Gastrocnemius medialis (tissue), 4 donors: ENCODE measurements at regions not wholly inside any gene's neighbourhood (a gene's known extent, or its start where the extent isn't known, plus 50 kb on each side); places are given as distances from the start of the nearest gene placed in this dataset.

Source experiments
- ATAC-seq, 2 donors: fragments of 150-250 bp; one replicate each; pipeline ENCODE4 v1.9.1; 2016
- DNase-seq, 2 donors: peaks; one replicate each; pipeline ENCODE4 v3.0.0-alpha.2; 2019
- H3K27ac ChIP-seq, 4 donors: fragments of 200-600 bp; sonication (generic); 1 replicate in 1 of 4; 2 replicates in 3 of 4; pipeline ENCODE4 v1.5.1; 2016 to 2018; ENCODE audit warnings: mild to moderate bottlenecking in 2 of 4, moderate library complexity in 1 of 4
- H3K27me3 ChIP-seq, 3 donors: fragments of 200-600 bp; sonication (generic) in 2 of 3; 1 replicate in 1 of 3; 2 replicates in 2 of 3; pipeline versions ENCODE4 v1.5.1 to v1.6.0; 2016 to 2019; ENCODE audit warnings: mild to moderate bottlenecking in 1 of 3, moderate library complexity in 1 of 3
- H3K36me3 ChIP-seq, 2 donors: fragments of 200-600 bp; sonication (generic) in 1 of 2; one replicate each; pipeline ENCODE4 v1.5.1; 2017 to 2018
- H3K4me1 ChIP-seq, 2 donors: fragments of 200-600 bp; sonication (generic) in 1 of 2; one replicate each; pipeline ENCODE4 v1.5.1; 2016 to 2017; ENCODE audit warnings: mild to moderate bottlenecking in 2 of 2
- H3K4me3 ChIP-seq, 4 donors: fragments of 200-600 bp; sonication (generic) in 3 of 4; 1 replicate in 1 of 4; 2 replicates in 3 of 4; pipeline ENCODE4 v1.5.1; 2016 to 2019; ENCODE audit warnings: mild to moderate bottlenecking in 2 of 4
- H3K9me3 ChIP-seq, 3 donors: fragments of 200-600 bp; sonication (generic) in 2 of 3; 1 replicate in 1 of 3; 2 replicates in 2 of 3; pipeline ENCODE4 v1.5.1; 2016 to 2019
- POLR2A ChIP-seq, 2 donors: fragments of 450-650 bp; IDR thresholded peaks; one replicate each; pipeline ENCODE4 v1.6.1; 2017; ENCODE audit warnings: antibody characterized with exemption in 2 of 2, mild to moderate bottlenecking in 2 of 2, moderate library complexity in 2 of 2
- in situ Hi-C, 4 donors: fragments of 200-750 bp; cut with MboI; loops; one replicate each; pipeline versions ENCODE4 v1.15.0 to v1.8.0; 2017; ENCODE audit warnings: low sequenced_read_pairs in 4 of 4
- intact Hi-C: fragments of 100-400 bp; cut with DNase I; formaldehyde crosslinking; loops from one replicate; pipeline ENCODE4 v1.15.1; 2023; ENCODE audit warnings: low total_unique reads
- TF ChIP-seq, protein P1 (sequence below), 5 experiments: fragments of 450-650 bp in 3 of 5; fragments of 200-600 bp in 2 of 5; sonication (generic) in 2 of 5; IDR thresholded peaks in 4 of 5; conservative IDR thresholded peaks in 1 of 5; 1 replicate in 4 of 5; 2 replicates in 1 of 5; pipeline ENCODE4 v1.5.1; 2016 to 2019; ENCODE audit warnings: antibody characterized with exemption in 5 of 5, mild to moderate bottlenecking in 3 of 5, moderate library complexity in 3 of 5

DNA sequence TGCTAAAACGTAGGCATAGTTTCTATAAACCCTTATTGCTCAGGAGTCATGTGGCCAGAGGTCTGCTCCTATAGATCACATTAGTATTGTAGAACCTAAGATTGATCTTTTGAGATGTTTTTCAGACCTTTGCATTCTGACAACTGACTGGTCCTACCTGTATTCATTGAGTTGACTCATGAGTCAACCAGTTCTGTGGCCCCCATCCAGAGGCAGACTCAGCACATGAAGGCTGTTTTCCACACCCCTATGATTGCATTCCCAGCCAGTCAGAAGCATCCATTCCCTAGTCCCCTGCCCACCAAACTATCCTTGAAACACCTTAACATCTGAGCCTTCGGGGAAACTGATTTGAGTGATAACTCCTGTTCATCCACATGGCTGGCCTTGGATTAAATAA is 451.7 kb downstream of the SIPA1L2 start:
- Histone ChIP-seq H3K4me3 (no peak overlapping the region), H3K27ac (no peak overlapping the region), H3K4me1 (no peaks in the 10 kb centered on the region), H3K27me3 (no peaks in the 10 kb centered on the region), H3K36me3 (no peaks in the 10 kb centered on the region), H3K9me3 (no peaks in the 10 kb centered on the region)
- in situ Hi-C loops (no loop called here), intact Hi-C loops (no loop called here)
- DNase-seq (no peak), ATAC-seq (no peak)
- no peak for TF ChIP-seq POLR2A (IDR thresholded peaks at IDR 0.05)

DNA sequence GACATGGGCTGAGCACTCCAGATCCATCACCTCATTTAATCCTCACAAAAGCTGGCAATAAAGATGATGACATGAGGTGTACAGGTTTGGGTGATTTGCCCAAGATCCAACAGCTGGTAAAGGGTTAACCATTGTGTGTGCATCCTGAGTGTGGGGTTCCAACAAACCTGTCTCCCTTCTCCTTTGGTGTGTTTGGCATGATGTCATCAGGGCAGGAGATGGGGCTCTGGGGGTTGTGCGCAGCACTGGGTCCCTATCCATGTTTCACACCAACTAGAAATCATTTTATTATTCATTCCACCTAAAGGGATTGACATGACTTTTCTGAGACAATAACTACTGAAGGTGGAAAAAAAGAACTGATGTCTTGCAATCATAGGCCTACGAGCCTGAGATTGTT is 452.5 kb downstream of the SIPA1L2 start:
- no peak for ATAC-seq
- intact Hi-C loops = no loop called here
- TF ChIP-seq, protein P1, sequence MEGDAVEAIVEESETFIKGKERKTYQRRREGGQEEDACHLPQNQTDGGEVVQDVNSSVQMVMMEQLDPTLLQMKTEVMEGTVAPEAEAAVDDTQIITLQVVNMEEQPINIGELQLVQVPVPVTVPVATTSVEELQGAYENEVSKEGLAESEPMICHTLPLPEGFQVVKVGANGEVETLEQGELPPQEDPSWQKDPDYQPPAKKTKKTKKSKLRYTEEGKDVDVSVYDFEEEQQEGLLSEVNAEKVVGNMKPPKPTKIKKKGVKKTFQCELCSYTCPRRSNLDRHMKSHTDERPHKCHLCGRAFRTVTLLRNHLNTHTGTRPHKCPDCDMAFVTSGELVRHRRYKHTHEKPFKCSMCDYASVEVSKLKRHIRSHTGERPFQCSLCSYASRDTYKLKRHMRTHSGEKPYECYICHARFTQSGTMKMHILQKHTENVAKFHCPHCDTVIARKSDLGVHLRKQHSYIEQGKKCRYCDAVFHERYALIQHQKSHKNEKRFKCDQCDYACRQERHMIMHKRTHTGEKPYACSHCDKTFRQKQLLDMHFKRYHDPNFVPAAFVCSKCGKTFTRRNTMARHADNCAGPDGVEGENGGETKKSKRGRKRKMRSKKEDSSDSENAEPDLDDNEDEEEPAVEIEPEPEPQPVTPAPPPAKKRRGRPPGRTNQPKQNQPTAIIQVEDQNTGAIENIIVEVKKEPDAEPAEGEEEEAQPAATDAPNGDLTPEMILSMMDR (IDR thresholded peaks at IDR 0.05 in 4 of 5, conservative IDR thresholded peaks at IDR 0.05 in 1 of 5) = no peak
- TF ChIP-seq POLR2A (IDR thresholded peaks at IDR 0.05) = no peak

DNA sequence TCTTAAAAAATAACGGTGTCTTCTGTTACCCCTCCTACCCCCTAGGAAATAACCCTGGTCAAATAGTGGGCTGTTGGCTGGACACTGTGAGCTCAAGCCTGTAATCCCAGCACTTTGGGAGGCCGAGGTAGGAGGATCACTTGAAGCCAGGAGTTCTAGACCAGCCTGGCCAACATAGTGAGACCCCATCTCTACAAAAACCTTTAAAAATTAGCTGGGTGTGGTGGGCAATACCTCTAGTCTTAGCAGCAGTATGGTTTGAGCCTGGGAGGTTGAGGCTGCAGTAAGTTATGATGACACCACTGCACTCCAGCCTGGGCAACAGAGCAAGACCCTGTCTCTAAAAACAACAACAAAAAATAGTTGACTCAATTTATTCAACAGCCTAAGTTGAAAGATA is 453.7 kb downstream of the SIPA1L2 start:
- in situ Hi-C loops = no loop called here
- no peak overlapping the region for H3K4me3 ChIP-seq
- no peaks in the 10 kb centered on the region for H3K9me3 ChIP-seq
- H3K27ac ChIP-seq = no peak overlapping the region
- H3K4me1 ChIP-seq = no peaks in the 10 kb centered on the region
- TF ChIP-seq POLR2A (IDR thresholded peaks at IDR 0.05) = no peak
- TF ChIP-seq, protein P1 (IDR thresholded peaks at IDR 0.05 in 4 of 5, conservative IDR thresholded peaks at IDR 0.05 in 1 of 5) = no peak
- ATAC-seq (no peak), DNase-seq (no peak)
- intact Hi-C loops = no loop called here
- no peaks in the 10 kb centered on the region for H3K36me3 ChIP-seq
- no peaks in the 10 kb centered on the region for H3K27me3 ChIP-seq

More for the DNA sequence above, 452.5 kb downstream of the SIPA1L2 start:
- Histone ChIP-seq H3K4me3 (no peak overlapping the region), H3K36me3 (no peaks in the 10 kb centered on the region), H3K27me3 (no peaks in the 10 kb centered on the region), H3K27ac (no peak overlapping the region), H3K4me1 (no peaks in the 10 kb centered on the region), H3K9me3 (no peaks in the 10 kb centered on the region)
- DNase-seq = no peak
- in situ Hi-C loops = no loop called here

DNA sequence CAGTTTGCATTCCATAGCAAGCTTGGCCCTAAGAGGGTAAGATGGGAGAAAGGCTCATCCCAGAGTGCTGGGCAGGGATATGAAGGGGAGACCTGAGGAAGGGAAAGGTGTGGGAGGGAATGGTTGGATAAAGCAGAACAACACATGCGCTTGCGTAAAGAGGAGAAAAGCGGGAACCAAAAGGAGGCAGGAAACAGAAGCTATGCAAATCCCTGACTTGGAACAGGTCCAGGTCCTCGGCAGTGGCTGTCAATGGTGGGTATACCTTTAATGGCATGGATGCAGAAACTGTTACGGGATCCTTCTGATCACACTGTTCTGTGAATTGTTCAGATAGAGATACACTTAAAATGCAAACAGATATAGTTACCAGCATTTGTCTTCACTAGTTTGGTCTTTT is 455.6 kb downstream of the SIPA1L2 start:
- in situ Hi-C loops (no loop called here), intact Hi-C loops (no loop called here)
- ATAC-seq (no peak), DNase-seq (no peak)
- H3K36me3 ChIP-seq = no peaks in the 10 kb centered on the region
- H3K4me3 ChIP-seq = no peak overlapping the region
- H3K4me1 ChIP-seq = no peaks in the 10 kb centered on the region
- no peaks in the 10 kb centered on the region for H3K9me3 ChIP-seq
- no peak overlapping the region for H3K27ac ChIP-seq
- no peak for TF ChIP-seq POLR2A (IDR thresholded peaks at IDR 0.05)
- TF ChIP-seq, protein P1 (IDR thresholded peaks at IDR 0.05 in 4 of 5, conservative IDR thresholded peaks at IDR 0.05 in 1 of 5) = no peak
- no peaks in the 10 kb centered on the region for H3K27me3 ChIP-seq

DNA sequence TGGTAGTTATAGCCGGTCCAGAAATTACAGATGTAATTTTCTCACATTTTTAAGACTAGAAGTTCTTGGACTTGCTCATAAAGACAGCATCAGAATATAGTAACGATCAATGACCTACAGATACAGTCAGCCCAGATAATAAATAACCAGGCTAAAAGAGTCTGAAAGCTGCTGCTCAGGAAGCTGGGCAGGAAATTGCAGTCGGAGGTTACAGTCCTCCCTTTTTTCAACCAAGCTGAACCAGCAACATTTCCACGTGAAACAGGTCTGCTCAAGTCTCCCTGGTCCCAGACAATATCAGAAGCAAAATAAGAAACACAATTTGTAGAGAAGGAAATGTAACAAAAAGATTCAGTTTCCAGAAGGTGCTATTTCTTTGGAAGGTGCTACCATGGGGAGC is 457.4 kb downstream of the SIPA1L2 start:
- ATAC-seq (no peak), DNase-seq (no peak)
- no peaks in the 10 kb centered on the region for H3K4me1 ChIP-seq
- no peaks in the 10 kb centered on the region for H3K27me3 ChIP-seq
- intact Hi-C loops = no loop called here
- TF ChIP-seq, protein P1 (IDR thresholded peaks at IDR 0.05 in 4 of 5, conservative IDR thresholded peaks at IDR 0.05 in 1 of 5) = no peak
- TF ChIP-seq POLR2A (IDR thresholded peaks at IDR 0.05) = no peak
- no peak overlapping the region for H3K4me3 ChIP-seq
- in situ Hi-C loops = no loop called here
- no peaks in the 10 kb centered on the region for H3K9me3 ChIP-seq
- no peaks in the 10 kb centered on the region for H3K36me3 ChIP-seq
- no peak overlapping the region for H3K27ac ChIP-seq
